ENCODE measurements at regions not wholly inside any gene's neighbourhood (a gene's known extent, or its start where the extent isn't known, plus 50 kb on each side); places are given as distances from the start of the nearest gene placed in this dataset.

- TF ChIP-seq GATA2 (IDR thresholded peaks at IDR 0.05; ENCODE audit: low read depth, low read length), result no peak
- TF ChIP-seq GATA3 (IDR thresholded peaks at IDR 0.05; ENCODE audit: low read depth, low read length), result no peak
Observed at GRCh38 chr3:29212789-29213433, 68.0 kb upstream of the RBMS3 start.

Measured in SH-SY5Y (cell line).